ENCODE measurements at regions not wholly inside any gene's neighbourhood (a gene's known extent, or its start where the extent isn't known, plus 50 kb on each side); places are given as distances from the start of the nearest gene placed in this dataset.

DNA sequence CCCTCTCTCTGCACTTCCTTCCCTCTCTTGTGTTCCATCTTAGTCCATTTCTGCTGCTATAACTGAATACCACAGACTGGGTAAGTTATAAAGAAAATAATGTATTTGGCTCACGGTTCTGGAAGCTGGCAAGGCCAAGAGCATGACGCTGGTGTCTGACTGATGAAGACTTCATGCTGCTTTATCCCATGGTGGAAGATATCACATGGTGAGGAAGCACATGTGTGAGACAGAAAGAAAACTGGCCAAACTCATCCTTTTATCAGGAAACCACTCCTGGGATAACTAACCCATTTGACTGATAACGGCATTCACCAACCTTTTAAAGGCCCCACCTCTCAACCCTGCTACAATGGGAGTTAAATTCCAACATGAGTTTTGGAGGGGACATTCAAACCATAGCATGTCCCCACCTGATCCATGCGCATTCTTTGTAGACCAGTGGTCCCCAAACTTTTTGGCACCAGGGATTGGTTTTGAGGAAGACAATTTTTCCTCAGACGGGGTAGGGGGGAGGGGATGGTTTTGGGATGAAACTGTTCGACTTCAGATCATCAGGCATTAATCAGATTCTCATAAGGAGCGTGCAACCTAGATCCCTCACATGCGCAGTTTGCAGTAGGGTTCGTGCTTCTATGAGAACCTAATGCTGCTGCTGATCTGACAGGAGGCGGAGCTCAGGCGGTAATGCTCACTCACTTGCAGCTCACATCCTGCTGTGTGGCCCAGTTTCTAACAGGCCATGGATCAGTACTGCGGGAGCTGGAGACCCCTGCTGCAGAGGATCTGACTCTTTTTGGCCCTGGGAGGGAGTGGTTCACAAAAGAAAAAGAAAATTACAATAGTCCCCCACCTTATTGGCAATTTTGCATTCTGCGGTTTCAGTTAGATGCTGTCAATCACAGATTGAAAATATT lies 61.6 kb upstream of the SMOX start:
- Histone ChIP-seq H3K79me2 (ENCODE audit: control insufficient read depth, low read length) (no peaks in the 10 kb centered on the region), H3K4me3 (ENCODE audit: low read length) (no peak overlapping the region), H3K9me3 (ENCODE audit: control insufficient read depth, insufficient read depth, low read length) (no peaks in the 10 kb centered on the region), H3F3A (ENCODE audit: control insufficient read depth, insufficient read depth) (0 out of 2 replicates have a peak, but pooled peaks cover 2% of the 10 kb centered on the region), H4K20me1 (ENCODE audit: control insufficient read depth, insufficient read depth, low read depth, low read length) (no peaks in the 10 kb centered on the region), H3K36me3 (ENCODE audit: control insufficient read depth, low read length) (no peaks in the 10 kb centered on the region), H3K27ac (ENCODE audit: low read depth, low read length) (no peak overlapping the region), H3K9me2 (replicated peaks; ENCODE audit: control insufficient read depth, low read length) (no peaks in the 10 kb centered on the region), H3K4me2 (ENCODE audit: low read length) (no peak overlapping the region), H3K4me1 (ENCODE audit: control insufficient read depth, low read length) (peaks cover 22% of the 10 kb centered on the region), H3K27me3 (ENCODE audit: control insufficient read depth, low read length) (no peaks in the 10 kb centered on the region)
- TF ChIP-seq EZH2phosphoT487 (IDR thresholded peaks at IDR 0.05; ENCODE audit: borderline replicate concordance, low read length), result no peak
- TF ChIP-seq, protein P1, sequence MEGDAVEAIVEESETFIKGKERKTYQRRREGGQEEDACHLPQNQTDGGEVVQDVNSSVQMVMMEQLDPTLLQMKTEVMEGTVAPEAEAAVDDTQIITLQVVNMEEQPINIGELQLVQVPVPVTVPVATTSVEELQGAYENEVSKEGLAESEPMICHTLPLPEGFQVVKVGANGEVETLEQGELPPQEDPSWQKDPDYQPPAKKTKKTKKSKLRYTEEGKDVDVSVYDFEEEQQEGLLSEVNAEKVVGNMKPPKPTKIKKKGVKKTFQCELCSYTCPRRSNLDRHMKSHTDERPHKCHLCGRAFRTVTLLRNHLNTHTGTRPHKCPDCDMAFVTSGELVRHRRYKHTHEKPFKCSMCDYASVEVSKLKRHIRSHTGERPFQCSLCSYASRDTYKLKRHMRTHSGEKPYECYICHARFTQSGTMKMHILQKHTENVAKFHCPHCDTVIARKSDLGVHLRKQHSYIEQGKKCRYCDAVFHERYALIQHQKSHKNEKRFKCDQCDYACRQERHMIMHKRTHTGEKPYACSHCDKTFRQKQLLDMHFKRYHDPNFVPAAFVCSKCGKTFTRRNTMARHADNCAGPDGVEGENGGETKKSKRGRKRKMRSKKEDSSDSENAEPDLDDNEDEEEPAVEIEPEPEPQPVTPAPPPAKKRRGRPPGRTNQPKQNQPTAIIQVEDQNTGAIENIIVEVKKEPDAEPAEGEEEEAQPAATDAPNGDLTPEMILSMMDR (IDR thresholded peaks at IDR 0.05; ENCODE audit: low read depth, low read length, poor library complexity, severe bottlenecking), result no peak

DNA sequence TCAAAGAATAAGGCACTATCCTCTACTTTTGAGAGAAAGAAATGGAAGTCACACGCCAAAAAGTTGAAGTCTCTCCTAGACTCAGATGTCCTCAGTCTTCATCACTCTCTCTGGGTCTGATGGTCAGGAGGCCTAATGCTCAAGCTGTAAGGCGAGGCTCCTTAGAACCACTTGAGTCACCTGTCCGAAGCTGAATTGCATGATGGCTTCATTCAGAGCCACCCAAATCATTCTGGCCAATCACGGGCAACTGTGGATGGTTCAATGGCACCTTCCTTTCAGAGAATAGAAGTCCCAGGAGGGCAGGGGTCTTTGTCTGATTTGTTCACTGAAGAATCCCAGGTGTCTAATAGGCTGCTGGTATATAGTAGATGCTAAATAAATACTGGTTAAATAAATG lies 63.9 kb upstream of the SMOX start:
- H3F3A ChIP-seq (ENCODE audit: control insufficient read depth, insufficient read depth), result 0 out of 2 replicates have a peak, but pooled peaks cover 2% of the 10 kb centered on the region
- H3K27ac ChIP-seq (ENCODE audit: low read depth, low read length), result no peak overlapping the region
- no peaks in the 10 kb centered on the region for H3K9me3 ChIP-seq (ENCODE audit: control insufficient read depth, insufficient read depth, low read length)
- H3K4me3 ChIP-seq (ENCODE audit: low read length), result no peak overlapping the region
- no peaks in the 10 kb centered on the region for H3K36me3 ChIP-seq (ENCODE audit: control insufficient read depth, low read length)
- peaks cover 30% of the 10 kb centered on the region for H3K4me1 ChIP-seq (ENCODE audit: control insufficient read depth, low read length)
- no peaks in the 10 kb centered on the region for H3K27me3 ChIP-seq (ENCODE audit: control insufficient read depth, low read length)
- H3K9me2 ChIP-seq (replicated peaks; ENCODE audit: control insufficient read depth, low read length), result no peaks in the 10 kb centered on the region
- no peak for TF ChIP-seq EZH2phosphoT487 (IDR thresholded peaks at IDR 0.05; ENCODE audit: borderline replicate concordance, low read length)
- TF ChIP-seq, protein P1 (IDR thresholded peaks at IDR 0.05; ENCODE audit: low read depth, low read length, poor library complexity, severe bottlenecking), result no peak
- no peaks in the 10 kb centered on the region for H4K20me1 ChIP-seq (ENCODE audit: control insufficient read depth, insufficient read depth, low read depth, low read length)
- H3K4me2 ChIP-seq (ENCODE audit: low read length), result peak overlapping the region; percentile 98; the same call in 1 of the 2 replicates
- H3K79me2 ChIP-seq (ENCODE audit: control insufficient read depth, low read length), result no peaks in the 10 kb centered on the region

DNA sequence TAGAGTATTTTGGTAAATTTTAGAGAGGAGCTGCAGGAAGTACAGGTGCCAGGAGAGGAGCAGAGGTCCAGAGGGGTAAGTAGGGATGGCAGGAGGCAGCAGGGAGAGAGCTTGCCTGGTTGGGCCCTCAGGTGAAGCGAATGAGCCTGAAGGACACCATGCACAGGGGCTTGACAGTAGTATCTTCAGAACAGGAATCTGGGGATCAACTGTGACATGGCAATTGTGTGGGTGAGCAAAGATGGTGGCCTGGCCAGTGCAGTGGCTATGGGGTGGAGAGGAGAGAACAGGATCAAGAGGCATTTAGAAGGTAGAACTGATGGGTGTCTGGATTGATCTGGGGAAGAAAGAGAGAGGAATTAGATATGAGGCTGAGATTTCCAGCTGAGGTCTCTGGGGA lies 64.5 kb upstream of the SMOX start:
- H3K27ac ChIP-seq (ENCODE audit: low read depth, low read length), result no peak overlapping the region
- no peaks in the 10 kb centered on the region for H4K20me1 ChIP-seq (ENCODE audit: control insufficient read depth, insufficient read depth, low read depth, low read length)
- H3K9me3 ChIP-seq (ENCODE audit: control insufficient read depth, insufficient read depth, low read length), result no peaks in the 10 kb centered on the region
- no peak overlapping the region for H3K4me3 ChIP-seq (ENCODE audit: low read length)
- peaks cover 30% of the 10 kb centered on the region for H3K4me1 ChIP-seq (ENCODE audit: control insufficient read depth, low read length)
- no peaks in the 10 kb centered on the region for H3K36me3 ChIP-seq (ENCODE audit: control insufficient read depth, low read length)
- H3F3A ChIP-seq (ENCODE audit: control insufficient read depth, insufficient read depth), result 0 out of 2 replicates have a peak, but pooled peaks cover 2% of the 10 kb centered on the region
- no peaks in the 10 kb centered on the region for H3K79me2 ChIP-seq (ENCODE audit: control insufficient read depth, low read length)
- no peaks in the 10 kb centered on the region for H3K9me2 ChIP-seq (replicated peaks; ENCODE audit: control insufficient read depth, low read length)
- TF ChIP-seq EZH2phosphoT487 (IDR thresholded peaks at IDR 0.05; ENCODE audit: borderline replicate concordance, low read length), result no peak
- TF ChIP-seq, protein P1 (IDR thresholded peaks at IDR 0.05; ENCODE audit: low read depth, low read length, poor library complexity, severe bottlenecking), result no peak
- H3K4me2 ChIP-seq (ENCODE audit: low read length), result no peak overlapping the region
- no peaks in the 10 kb centered on the region for H3K27me3 ChIP-seq (ENCODE audit: control insufficient read depth, low read length)
